ENCODE measurements at regions not wholly inside any gene's neighbourhood (a gene's known extent, or its start where the extent isn't known, plus 50 kb on each side); places are given as distances from the start of the nearest gene placed in this dataset.
"Not testable (repeated sequence)": the region's sequence is repeated elsewhere in the genome, so short reads cannot be mapped to it uniquely, and the experiment has no call there.

DNA sequence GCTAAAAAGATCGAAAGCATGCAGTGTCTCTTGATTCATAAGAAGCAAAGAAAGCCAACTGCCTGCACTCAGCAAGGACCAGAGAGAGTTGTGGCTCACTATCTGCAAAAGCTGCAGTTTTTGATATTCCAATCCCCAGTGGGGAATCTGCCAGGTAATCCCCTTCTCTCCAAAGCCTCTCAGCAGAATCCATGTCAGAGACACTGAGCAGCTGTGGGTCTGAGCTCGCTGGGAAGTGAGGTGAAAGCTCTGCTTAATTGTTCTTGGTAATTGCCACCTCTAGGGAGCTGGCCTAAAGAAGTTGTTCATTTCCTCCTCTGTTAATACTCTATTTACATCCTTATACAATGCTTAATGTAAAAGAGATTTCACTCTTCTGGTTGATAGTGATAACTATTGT lies 261.3 kb upstream of the LRRC4C start:
- H4K91ac ChIP-seq (ENCODE audit: low read depth, low read length), result no peak overlapping the region
- no peak overlapping the region for H3K27ac ChIP-seq (ENCODE audit: low read depth, low read length)
- H3K23ac ChIP-seq (ENCODE audit: low read length), result no peak overlapping the region
- no peaks in the 10 kb centered on the region for H3K36me3 ChIP-seq (ENCODE audit: control insufficient read depth in 1 of 2, insufficient read depth in 2 of 2, low read length in 2 of 2)
- H3K18ac ChIP-seq (ENCODE audit: low read length), result no peak overlapping the region
- no peak overlapping the region for H3K4me3 ChIP-seq (ENCODE audit: low read depth, low read length)
- H3K4me1 ChIP-seq (ENCODE audit: control insufficient read depth in 1 of 2, insufficient read depth in 2 of 2, low read length in 2 of 2), result no peaks in the 10 kb centered on the region
- H2BK120ac ChIP-seq (ENCODE audit: insufficient read depth, low read length, poor library complexity), result no peak overlapping the region
- H2AFZ ChIP-seq (ENCODE audit: insufficient read depth, low read length, poor library complexity), result no peak overlapping the region
- H4K8ac ChIP-seq (ENCODE audit: low read depth, low read length), result no peak overlapping the region
- no peak overlapping the region for H3K4me2 ChIP-seq (ENCODE audit: low read length)
- H2BK12ac ChIP-seq (ENCODE audit: low read length), result no peak overlapping the region
- H3K79me2 ChIP-seq (ENCODE audit: control insufficient read depth, insufficient read depth, low read length, poor library complexity), result no peaks in the 10 kb centered on the region
- no peak overlapping the region for H3K14ac ChIP-seq (ENCODE audit: low read length)
- H4K12ac ChIP-seq (ENCODE audit: low read depth, low read length), result no peak overlapping the region
- no peaks in the 10 kb centered on the region for H3K79me1 ChIP-seq (ENCODE audit: low read length)
- no peak overlapping the region for H3K9ac ChIP-seq (ENCODE audit: low read length)
- WGBS (ENCODE audit: extremely low coverage, insufficient coverage, insufficient read length), result no CpG with 5 or more reads among the region's 2 CpGs
- H2BK5ac ChIP-seq (ENCODE audit: low read depth, low read length, poor library complexity), result no peak overlapping the region
- H3K27me3 ChIP-seq (ENCODE audit: insufficient read depth, low read length), result no peaks in the 10 kb centered on the region
- no peak for DNase-seq
- no peak overlapping the region for H3K4ac ChIP-seq (ENCODE audit: low read depth, low read length)
- H2AK5ac ChIP-seq (ENCODE audit: low read length), result no peak overlapping the region
- no peaks in the 10 kb centered on the region for H3K9me3 ChIP-seq (ENCODE audit: insufficient read depth, low read depth, low read length)

DNA sequence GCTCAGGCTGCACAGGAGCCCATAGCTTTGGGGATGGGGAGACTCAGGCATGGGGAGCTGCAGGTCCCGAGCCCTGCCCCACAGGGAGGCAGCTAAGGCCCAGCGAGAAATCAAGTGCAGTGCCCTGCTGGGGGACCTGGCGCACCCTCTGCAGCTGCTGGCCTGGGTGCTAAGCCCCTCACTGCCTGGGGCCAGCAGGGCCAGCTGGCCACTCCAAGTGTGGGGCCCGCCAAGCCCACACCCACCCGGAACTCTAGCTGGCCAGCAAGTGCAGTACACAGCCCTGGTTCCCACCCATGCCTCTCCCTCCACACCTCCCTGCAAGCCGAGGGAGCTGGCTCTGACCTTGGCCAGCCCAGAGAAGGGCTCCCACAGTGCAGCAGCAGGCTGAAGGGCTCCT lies 268.7 kb upstream of the LRRC4C start:
- H3K79me2 ChIP-seq (ENCODE audit: control insufficient read depth, insufficient read depth, low read length, poor library complexity); H3K9me3 ChIP-seq (ENCODE audit: insufficient read depth, low read depth, low read length); H2AFZ ChIP-seq (ENCODE audit: insufficient read depth, low read length, poor library complexity); H3K27me3 ChIP-seq (ENCODE audit: insufficient read depth, low read length); H3K79me1 ChIP-seq (ENCODE audit: low read length); H4K12ac ChIP-seq (ENCODE audit: low read depth, low read length); H3K27ac ChIP-seq (ENCODE audit: low read depth, low read length); H3K4ac ChIP-seq (ENCODE audit: low read depth, low read length); H2AK5ac ChIP-seq (ENCODE audit: low read length); H3K36me3 ChIP-seq (ENCODE audit: control insufficient read depth in 1 of 2, insufficient read depth in 2 of 2, low read length in 2 of 2); H2BK12ac ChIP-seq (ENCODE audit: low read length); H3K4me1 ChIP-seq (ENCODE audit: control insufficient read depth in 1 of 2, insufficient read depth in 2 of 2, low read length in 2 of 2); H3K23ac ChIP-seq (ENCODE audit: low read length); H3K9ac ChIP-seq (ENCODE audit: low read length); H3K4me3 ChIP-seq (ENCODE audit: low read depth, low read length); DNase-seq; H2BK120ac ChIP-seq (ENCODE audit: insufficient read depth, low read length, poor library complexity); H2BK5ac ChIP-seq (ENCODE audit: low read depth, low read length, poor library complexity); H4K91ac ChIP-seq (ENCODE audit: low read depth, low read length); H3K4me2 ChIP-seq (ENCODE audit: low read length); H4K8ac ChIP-seq (ENCODE audit: low read depth, low read length); H3K18ac ChIP-seq (ENCODE audit: low read length); H3K14ac ChIP-seq (ENCODE audit: low read length): not testable (repeated sequence)
- no CpG with 5 or more reads among the region's 6 CpGs for WGBS (ENCODE audit: extremely low coverage, insufficient coverage, insufficient read length)

DNA sequence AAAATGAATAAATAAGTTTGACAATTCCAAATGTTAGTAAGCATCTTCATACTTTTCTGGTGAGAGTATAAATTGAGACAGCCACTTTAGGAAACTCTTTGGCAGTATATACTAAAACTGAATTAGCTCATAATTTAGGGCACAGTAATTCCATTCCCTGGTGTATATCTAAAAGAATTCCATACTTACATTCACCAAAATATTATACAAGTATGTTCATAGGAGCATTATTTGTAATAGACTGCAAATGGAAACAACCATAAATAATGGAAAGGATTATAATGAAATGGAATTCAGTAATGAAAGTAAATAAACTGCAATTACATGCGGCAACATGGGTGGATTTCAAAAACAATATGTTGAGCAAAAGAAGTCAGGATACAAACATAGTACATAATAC lies 315.8 kb upstream of the LRRC4C start:
- no peaks in the 10 kb centered on the region for H3K9me3 ChIP-seq (ENCODE audit: insufficient read depth, low read depth, low read length)
- no peak overlapping the region for H2AFZ ChIP-seq (ENCODE audit: insufficient read depth, low read length, poor library complexity)
- H4K8ac ChIP-seq (ENCODE audit: low read depth, low read length), result no peak overlapping the region
- H3K79me2 ChIP-seq (ENCODE audit: control insufficient read depth, insufficient read depth, low read length, poor library complexity), result no peaks in the 10 kb centered on the region
- no peak overlapping the region for H3K14ac ChIP-seq (ENCODE audit: low read length)
- H2BK5ac ChIP-seq (ENCODE audit: low read depth, low read length, poor library complexity), result no peak overlapping the region
- no peaks in the 10 kb centered on the region for H3K36me3 ChIP-seq (ENCODE audit: control insufficient read depth in 1 of 2, insufficient read depth in 2 of 2, low read length in 2 of 2)
- no peak overlapping the region for H3K9ac ChIP-seq (ENCODE audit: low read length)
- DNase-seq, result no peak
- H2BK120ac ChIP-seq (ENCODE audit: insufficient read depth, low read length, poor library complexity), result no peak overlapping the region
- no peak overlapping the region for H3K18ac ChIP-seq (ENCODE audit: low read length)
- WGBS (ENCODE audit: extremely low coverage, insufficient coverage, insufficient read length), result no CpG with 5 or more reads among the region's 1 CpG
- no peak overlapping the region for H3K4ac ChIP-seq (ENCODE audit: low read depth, low read length)
- H3K4me1 ChIP-seq (ENCODE audit: control insufficient read depth in 1 of 2, insufficient read depth in 2 of 2, low read length in 2 of 2), result no peaks in the 10 kb centered on the region
- no peak overlapping the region for H3K4me2 ChIP-seq (ENCODE audit: low read length)
- H3K4me3 ChIP-seq (ENCODE audit: low read depth, low read length), result no peak overlapping the region
- H3K23ac ChIP-seq (ENCODE audit: low read length), result no peak overlapping the region
- no peak overlapping the region for H4K91ac ChIP-seq (ENCODE audit: low read depth, low read length)
- H2AK5ac ChIP-seq (ENCODE audit: low read length), result no peak overlapping the region
- no peak overlapping the region for H3K27ac ChIP-seq (ENCODE audit: low read depth, low read length)
- H4K12ac ChIP-seq (ENCODE audit: low read depth, low read length), result no peak overlapping the region
- no peak overlapping the region for H2BK12ac ChIP-seq (ENCODE audit: low read length)
- no peaks in the 10 kb centered on the region for H3K79me1 ChIP-seq (ENCODE audit: low read length)
- H3K27me3 ChIP-seq (ENCODE audit: insufficient read depth, low read length), result no peaks in the 10 kb centered on the region

DNA sequence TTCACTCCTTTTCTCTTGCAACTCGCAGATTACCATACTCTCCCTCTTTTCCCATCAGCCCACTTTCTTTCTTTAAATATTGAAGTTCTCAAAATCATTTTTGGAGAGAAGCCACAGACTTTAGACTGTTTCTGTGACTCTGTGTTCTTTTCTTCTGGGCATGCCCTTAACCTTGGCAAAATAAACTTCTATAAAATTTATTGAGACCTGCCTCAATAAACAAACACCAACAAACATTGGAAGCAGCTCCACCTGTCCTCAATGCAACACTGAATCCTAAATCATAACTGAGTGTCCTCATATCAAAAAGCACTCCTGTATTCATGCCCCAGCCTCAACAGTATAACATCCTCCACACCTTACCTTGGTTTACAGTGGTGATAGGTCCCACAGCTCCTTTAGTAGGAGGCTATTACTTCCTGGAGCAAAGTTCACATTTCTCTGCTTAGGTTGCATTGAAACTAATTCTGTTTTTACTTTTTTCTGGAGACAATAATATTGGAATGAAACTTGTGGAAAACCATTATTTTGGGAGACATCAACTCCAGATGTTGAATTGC lies 320.0 kb upstream of the LRRC4C start:
- DNase-seq, result no peak
- WGBS (ENCODE audit: extremely low coverage, insufficient coverage, insufficient read length), result no CpG with 5 or more reads among the region's 1 CpG
- Histone ChIP-seq H3K14ac (ENCODE audit: low read length) (no peak overlapping the region), H3K23ac (ENCODE audit: low read length) (no peak overlapping the region), H3K36me3 (ENCODE audit: control insufficient read depth in 1 of 2, insufficient read depth in 2 of 2, low read length in 2 of 2) (no peaks in the 10 kb centered on the region), H3K79me1 (ENCODE audit: low read length) (no peaks in the 10 kb centered on the region), H3K4me1 (ENCODE audit: control insufficient read depth in 1 of 2, insufficient read depth in 2 of 2, low read length in 2 of 2) (peaks cover 0 to under 1% of the 10 kb centered on the region in 2 experiments), H2AK5ac (ENCODE audit: low read length) (no peak overlapping the region), H3K18ac (ENCODE audit: low read length) (no peak overlapping the region), H4K91ac (ENCODE audit: low read depth, low read length) (no peak overlapping the region), H3K9me3 (ENCODE audit: insufficient read depth, low read depth, low read length) (no peaks in the 10 kb centered on the region), H2BK5ac (ENCODE audit: low read depth, low read length, poor library complexity) (no peak overlapping the region), H2BK12ac (ENCODE audit: low read length) (no peak overlapping the region), H4K8ac (ENCODE audit: low read depth, low read length) (no peak overlapping the region), H3K27me3 (ENCODE audit: insufficient read depth, low read length) (no peaks in the 10 kb centered on the region), H3K27ac (ENCODE audit: low read depth, low read length) (no peak overlapping the region), H3K4me3 (ENCODE audit: low read depth, low read length) (no peak overlapping the region), H3K4ac (ENCODE audit: low read depth, low read length) (no peak overlapping the region), H2BK120ac (ENCODE audit: insufficient read depth, low read length, poor library complexity) (no peak overlapping the region), H4K12ac (ENCODE audit: low read depth, low read length) (no peak overlapping the region), H2AFZ (ENCODE audit: insufficient read depth, low read length, poor library complexity) (no peak overlapping the region), H3K9ac (ENCODE audit: low read length) (no peak overlapping the region), H3K4me2 (ENCODE audit: low read length) (no peak overlapping the region), H3K79me2 (ENCODE audit: control insufficient read depth, insufficient read depth, low read length, poor library complexity) (no peaks in the 10 kb centered on the region)
